ENCODE measurements at regions not wholly inside any gene's neighbourhood (a gene's known extent, or its start where the extent isn't known, plus 50 kb on each side); places are given as distances from the start of the nearest gene placed in this dataset.

DNA sequence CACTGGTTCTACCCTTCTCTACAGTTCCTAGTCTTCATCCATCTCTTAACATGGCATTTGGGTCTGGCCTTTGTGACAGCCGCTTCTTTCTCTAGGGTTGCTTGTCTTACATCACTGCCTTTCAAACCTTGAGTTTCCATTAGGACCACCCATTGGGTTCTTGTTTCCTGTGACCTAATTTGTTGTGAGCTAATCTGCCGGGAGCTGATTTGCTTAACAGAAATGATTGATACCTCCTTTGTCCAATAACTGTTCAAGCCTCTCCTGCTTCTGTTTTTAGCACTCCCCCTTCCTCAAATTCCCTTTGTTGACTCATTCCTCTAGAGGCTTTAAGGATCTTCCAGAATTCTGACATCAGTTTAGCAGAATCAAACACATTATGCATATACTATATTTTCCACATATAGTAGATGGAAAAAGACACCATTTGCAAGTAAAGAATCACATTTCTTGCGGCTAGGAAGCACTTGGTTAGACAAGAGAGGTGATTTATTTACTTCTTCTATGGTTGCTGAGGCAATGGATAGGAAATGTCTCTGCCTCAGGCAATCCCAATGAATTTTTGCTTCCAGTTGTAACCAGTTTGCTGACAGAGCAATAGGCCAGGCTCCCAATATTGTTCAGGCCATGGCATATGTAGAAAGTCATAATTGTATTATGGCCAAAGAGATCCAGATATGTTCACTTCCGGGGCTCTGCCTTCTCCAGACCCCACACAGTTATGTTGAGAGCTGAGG is 130.7 kb downstream of the SNX19 start:
- TF ChIP-seq TAF1 (conservative IDR thresholded peaks at IDR 0.05) (no peak), JUND (IDR thresholded peaks at IDR 0.05) (no peak)
- TF ChIP-seq, protein P1, sequence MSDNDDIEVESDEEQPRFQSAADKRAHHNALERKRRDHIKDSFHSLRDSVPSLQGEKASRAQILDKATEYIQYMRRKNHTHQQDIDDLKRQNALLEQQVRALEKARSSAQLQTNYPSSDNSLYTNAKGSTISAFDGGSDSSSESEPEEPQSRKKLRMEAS (IDR thresholded peaks at IDR 0.05), result no peak
- Histone ChIP-seq H3K9ac (ENCODE audit: low read depth in 1 of 2, low read length in 2 of 2) (no peak overlapping the region), H3K27me3 (ENCODE audit: control insufficient read depth in 4 of 4, insufficient read depth in 4 of 4, low read length in 3 of 4) (peaks cover 0 to 3% (median 0%) of the 10 kb centered on the region in 4 donors), H3K9me3 (ENCODE audit: control insufficient read depth in 4 of 4, low read length in 3 of 4) (no peaks in the 10 kb centered on the region), H3K27ac (ENCODE audit: low read depth in 1 of 2, low read length in 2 of 2) (no peak overlapping the region), H3K36me3 (ENCODE audit: control insufficient read depth in 4 of 4, insufficient read depth in 3 of 4, low read depth in 1 of 4, low read length in 3 of 4) (no peaks in the 10 kb centered on the region), H3K4me1 (ENCODE audit: control insufficient read depth in 4 of 4, insufficient read depth in 4 of 4, low read length in 3 of 4) (no peaks in the 10 kb centered on the region), H3K4me3 (ENCODE audit: low read depth in 1 of 3, low read length in 3 of 3) (no peak overlapping the region)
- WGBS, result 73% methylated on average over 4 of the region's 4 CpGs
- no peak for DNase-seq (ENCODE audit: low spot score)

DNA sequence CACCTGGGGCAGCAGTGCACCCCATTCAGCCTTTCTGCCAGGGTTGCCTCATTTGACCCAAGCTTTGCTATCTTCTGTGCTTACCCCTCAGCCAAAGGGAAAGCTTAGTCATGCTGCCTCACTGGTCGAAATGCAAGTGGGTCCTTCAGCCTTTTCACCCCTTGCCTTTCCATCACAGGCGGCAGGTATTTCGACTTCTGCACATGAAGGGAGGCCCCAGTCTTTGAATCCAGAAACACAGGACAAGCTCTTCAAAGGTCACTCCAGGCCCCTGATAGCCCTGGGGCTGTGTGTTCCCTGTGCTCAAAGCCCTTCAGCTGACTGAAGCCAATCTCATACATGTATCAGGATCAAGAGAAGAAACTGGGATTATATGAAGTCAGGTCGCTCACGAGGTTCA is 129.7 kb downstream of the SNX19 start:
- 78% methylated on average over 5 of the region's 5 CpGs for WGBS
- no peaks in the 10 kb centered on the region for H3K4me1 ChIP-seq (ENCODE audit: control insufficient read depth in 4 of 4, insufficient read depth in 4 of 4, low read length in 3 of 4)
- peaks cover 0 to 8% (median 0%) of the 10 kb centered on the region in 4 donors for H3K27me3 ChIP-seq (ENCODE audit: control insufficient read depth in 4 of 4, insufficient read depth in 4 of 4, low read length in 3 of 4)
- TF ChIP-seq GABPA (IDR thresholded peaks at IDR 0.05 in 1 of 2, conservative IDR thresholded peaks at IDR 0.05 in 1 of 2) (no peak), SP1 (IDR thresholded peaks at IDR 0.05) (no peak), REST (IDR thresholded peaks at IDR 0.05) (no peak), TAF1 (conservative IDR thresholded peaks at IDR 0.05) (no peak), CTCF (IDR thresholded peaks at IDR 0.05; ENCODE audit: low read depth, low read length, missing input control) (no peak), FOXA2 (IDR thresholded peaks at IDR 0.05) (no peak), EGR1 (IDR thresholded peaks at IDR 0.05; ENCODE audit: low read depth in 2 of 2) (no peak), NR2F2 (IDR thresholded peaks at IDR 0.05) (no peak), RAD21 (IDR thresholded peaks at IDR 0.05) (no peak), RXRA (IDR thresholded peaks at IDR 0.05) (no peak), FOXA1 (IDR thresholded peaks at IDR 0.05) (no peak), JUND (IDR thresholded peaks at IDR 0.05) (no peak), YY1 (IDR thresholded peaks at IDR 0.05) (no peak), HNF4A (conservative IDR thresholded peaks at IDR 0.05) (no peak), HNF4G (IDR thresholded peaks at IDR 0.05) (no peak), ATF3 (IDR thresholded peaks at IDR 0.05) (no peak), ZBTB33 (IDR thresholded peaks at IDR 0.05) (no peak)
- TF ChIP-seq, protein P1 (IDR thresholded peaks at IDR 0.05), result no peak
- H3K9me3 ChIP-seq (ENCODE audit: control insufficient read depth in 4 of 4, low read length in 3 of 4), result no peaks in the 10 kb centered on the region
- H3K9ac ChIP-seq (ENCODE audit: low read depth in 1 of 2, low read length in 2 of 2), result no peak overlapping the region
- H3K27ac ChIP-seq (ENCODE audit: low read depth in 1 of 2, low read length in 2 of 2), result no peak overlapping the region
- no peak overlapping the region for H3K4me3 ChIP-seq (ENCODE audit: low read depth in 1 of 3, low read length in 3 of 3)
- no peaks in the 10 kb centered on the region for H3K36me3 ChIP-seq (ENCODE audit: control insufficient read depth in 4 of 4, insufficient read depth in 3 of 4, low read depth in 1 of 4, low read length in 3 of 4)
- no peak for DNase-seq (ENCODE audit: low spot score)
